Embryonic facial prominence (tissue), 1 donor: ENCODE measurements at regions not wholly inside any gene's neighbourhood (a gene's known extent, or its start where the extent isn't known, plus 50 kb on each side); places are given as distances from the start of the nearest gene placed in this dataset.
"Not testable (repeated sequence)": the region's sequence is repeated elsewhere in the genome, so short reads cannot be mapped to it uniquely, and the experiment has no call there.

ENCODE experiments used
- DNase-seq: peaks from one replicate; pipeline ENCODE4 v3.0.0-alpha.2; 2016; ENCODE audit errors: extremely low spot score

DNA sequence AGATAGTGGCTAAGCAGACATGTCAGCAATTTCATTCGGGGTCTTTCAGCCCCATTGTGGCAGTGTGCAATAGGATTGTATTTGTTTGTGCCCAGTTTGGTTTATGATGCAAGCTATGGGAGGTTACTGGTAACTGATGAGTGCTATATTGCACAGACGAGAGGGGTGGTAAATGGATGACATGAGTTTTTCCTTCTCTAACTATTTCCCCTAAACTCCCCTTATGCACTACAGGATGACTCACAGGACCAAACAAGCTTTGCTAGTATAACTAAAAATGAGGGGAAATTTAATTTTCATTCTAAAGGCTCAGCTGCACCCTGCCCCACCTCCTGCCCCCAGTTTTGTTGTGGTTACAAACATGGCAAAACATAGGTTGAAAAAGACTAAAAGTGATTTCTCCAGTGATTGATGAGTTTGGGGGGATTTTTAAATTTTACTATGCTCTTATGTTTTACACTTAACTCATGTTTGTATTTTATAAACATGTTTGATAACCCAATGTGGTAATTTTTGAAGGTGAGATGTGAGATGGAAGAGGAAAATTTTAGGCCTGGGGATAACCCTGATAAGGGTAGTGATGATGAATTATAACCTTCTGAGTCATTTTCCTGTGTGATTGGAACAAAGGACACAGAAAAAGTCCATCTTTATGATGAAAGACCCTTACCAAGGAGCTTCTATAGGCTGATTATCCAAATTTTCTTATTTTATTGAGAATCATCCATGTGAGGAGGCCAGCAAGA, 60.8 kb upstream of the NAMPT start:
- DNase-seq: no peak

DNA sequence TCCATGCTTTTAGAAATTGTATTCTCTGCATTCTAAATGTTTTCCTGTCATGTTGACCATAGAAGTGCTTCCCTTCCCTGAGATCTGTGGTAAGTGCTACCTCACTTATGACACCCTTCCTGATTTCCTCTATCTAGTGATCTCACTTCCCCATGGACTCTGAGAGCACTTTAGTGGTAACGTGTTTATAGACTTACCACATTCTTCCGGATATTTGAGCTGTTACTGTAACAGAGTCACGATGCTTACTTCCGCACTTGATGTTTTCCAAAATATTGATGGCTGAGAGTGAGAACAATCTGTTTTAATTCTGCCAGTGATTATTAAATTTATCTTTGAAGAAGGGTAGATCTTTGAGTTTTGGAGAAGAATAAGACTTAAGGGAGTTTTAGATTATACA, 60.1 kb upstream of the NAMPT start:
- no peak for DNase-seq

DNA sequence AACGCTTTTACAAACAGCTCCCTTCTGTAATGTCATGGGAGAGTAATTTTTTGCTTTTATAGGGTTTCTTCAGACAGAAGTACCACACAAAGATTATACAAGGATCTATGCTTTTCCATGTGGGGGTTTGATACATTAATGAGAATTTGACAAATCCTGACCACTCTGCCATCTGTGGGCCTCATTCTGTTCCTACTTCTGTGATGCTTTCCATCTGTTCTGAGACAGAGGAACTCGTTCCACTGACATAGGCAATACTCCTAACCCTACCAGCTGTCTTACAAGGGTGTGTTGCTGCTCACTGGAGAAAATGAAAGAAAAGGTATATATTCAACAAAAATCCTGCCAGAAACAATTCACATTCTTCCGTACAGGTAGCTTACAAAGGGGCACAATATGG, 59.4 kb upstream of the NAMPT start:
- no peak for DNase-seq

DNA sequence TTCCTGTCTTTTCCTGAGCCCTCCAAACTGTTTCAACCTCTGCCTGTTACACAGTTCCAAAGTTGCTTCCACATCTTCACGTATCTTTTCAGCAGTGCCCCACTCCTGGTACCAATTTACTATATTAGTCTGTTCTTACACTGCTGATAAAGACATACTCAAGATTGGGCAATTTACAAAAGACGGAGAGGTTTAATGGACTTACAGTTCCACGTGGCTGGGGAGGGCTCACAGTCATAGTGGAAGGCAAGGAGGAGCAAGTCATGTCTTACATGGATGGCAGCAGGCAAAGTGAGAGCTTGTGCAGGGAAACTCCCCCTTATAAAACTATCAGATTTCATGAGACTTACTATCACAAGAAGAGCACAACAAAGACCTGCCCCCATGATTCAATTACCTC, 57.3 kb upstream of the NAMPT start:
- DNase-seq: not testable (repeated sequence)

DNA sequence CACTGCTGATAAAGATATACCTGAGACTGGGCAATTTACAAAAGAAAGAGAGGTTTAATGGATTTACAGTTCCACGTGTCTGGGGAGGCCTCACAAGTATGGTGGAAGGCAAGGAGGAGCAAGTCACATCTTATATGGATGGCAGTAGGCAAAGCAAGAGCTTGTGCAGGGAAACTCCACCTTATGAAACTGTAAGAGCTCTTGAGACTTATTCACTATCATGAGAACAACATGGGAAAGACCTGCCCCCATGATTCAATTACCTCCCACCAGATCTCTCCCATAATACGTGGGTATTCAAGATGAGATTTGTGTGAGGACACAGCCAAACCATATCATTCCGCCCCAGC, 55.4 kb upstream of the NAMPT start:
- DNase-seq: not testable (repeated sequence)

DNA sequence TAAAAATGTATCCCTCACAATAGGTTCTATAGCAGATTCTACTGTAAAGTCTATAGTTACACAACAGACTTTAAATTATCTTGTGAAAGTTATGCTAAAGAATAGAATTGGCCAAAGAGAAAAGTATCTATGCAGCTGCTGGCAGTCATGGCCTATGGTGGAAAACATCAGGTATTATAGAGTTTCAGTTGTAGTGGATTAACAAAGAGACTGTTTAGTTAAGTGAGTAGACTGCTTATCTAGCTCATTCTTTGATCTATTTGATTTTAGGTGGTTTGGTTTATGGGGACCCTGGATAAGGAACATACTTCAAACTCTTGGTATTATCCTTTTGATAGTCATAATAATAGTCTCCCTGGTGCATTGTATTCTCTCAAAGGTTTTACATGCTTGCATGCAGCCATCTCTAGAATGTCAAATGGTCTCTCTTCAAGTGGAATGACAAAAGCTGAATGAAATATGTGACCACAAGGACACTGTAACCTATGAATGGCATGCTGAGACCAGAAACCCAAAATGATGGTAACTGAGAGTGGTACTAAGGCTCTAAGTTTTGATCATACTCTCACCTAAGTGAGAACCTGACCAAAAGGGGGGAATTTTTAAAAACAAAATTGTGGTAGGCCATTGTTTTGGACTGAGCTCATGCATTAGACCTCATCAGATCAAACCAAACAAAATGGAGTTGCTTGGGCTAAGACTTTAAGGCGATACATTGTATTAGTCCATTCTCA, 54.9 kb upstream of the NAMPT start:
- no peak for DNase-seq

DNA sequence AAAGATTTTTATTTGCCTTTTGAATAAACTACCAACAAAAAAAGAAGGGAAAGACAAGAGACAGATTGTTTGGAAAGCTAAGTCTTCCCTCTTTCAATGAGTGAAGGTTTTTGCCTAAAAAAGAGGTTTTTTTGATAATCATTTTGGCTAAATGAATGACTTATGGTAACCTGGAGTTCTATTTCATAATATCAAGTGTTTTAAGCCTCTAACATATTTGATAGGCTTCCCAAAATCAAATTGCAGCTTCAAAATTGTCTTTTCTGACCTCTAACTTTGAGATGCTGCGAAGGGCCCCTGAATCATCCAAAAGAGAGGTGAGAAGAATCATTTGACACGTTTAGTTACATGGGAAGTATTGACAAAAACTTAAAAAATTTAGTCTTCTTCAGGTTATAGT, 53.0 kb upstream of the NAMPT start:
- DNase-seq: no peak

DNA sequence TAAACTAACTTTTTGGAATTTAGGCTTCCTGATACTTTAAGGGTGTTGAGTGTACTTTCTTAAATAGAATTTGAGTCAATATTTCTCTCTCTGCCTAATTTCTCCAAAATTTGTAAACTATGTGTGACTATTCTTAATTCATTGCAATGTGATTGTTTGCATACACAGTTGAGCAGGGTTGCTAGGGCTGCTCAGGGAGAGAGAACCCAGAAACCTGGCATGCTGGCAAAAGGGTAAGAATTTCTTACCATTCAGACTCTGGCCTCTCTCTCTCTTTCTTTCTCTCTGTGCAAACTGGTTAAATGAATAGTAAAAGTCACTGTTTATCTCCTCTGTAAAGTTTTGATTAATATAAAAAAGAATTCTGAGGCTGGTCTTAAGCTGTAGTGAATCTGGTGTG, 51.0 kb upstream of the NAMPT start:
- DNase-seq: no peak
